CD14-positive monocyte (primary cell): ENCODE measurements at regions not wholly inside any gene's neighbourhood (a gene's known extent, or its start where the extent isn't known, plus 50 kb on each side); places are given as distances from the start of the nearest gene placed in this dataset.

Experiments
- DNase-seq, 3 donors: peaks; one replicate each; pipeline ENCODE4 v3.0.0-alpha.2; 2011 to 2022
- H2AFZ ChIP-seq: 2 replicates; pipeline ENCODE4 v1.6.0; 2012; ENCODE audit warnings: mild to moderate bottlenecking, low read depth, low read length, inconsistent platforms; ENCODE audit not compliant: insufficient read depth, poor library complexity, severe bottlenecking
- H3K27ac ChIP-seq, 2 donors: 1 replicate in 1 of 2; 2 replicates in 1 of 2; pipeline ENCODE4 v1.5.1; 2012 to 2013; ENCODE audit warnings: low read length in 2 of 2, control low read depth in 1 of 2, inconsistent platforms in 1 of 2, low read depth in 1 of 2, mild to moderate bottlenecking in 1 of 2
- H3K27me3 ChIP-seq, 2 donors: one replicate each; pipeline versions ENCODE4 v1.6.0 to v1.6.1; 2011 to 2013; ENCODE audit warnings: low read length in 2 of 2; ENCODE audit not compliant: control insufficient read depth in 2 of 2, insufficient read depth in 2 of 2
- H3K36me3 ChIP-seq, 2 donors: replicated peaks in 1 of 2; 1 replicate in 1 of 2; 2 replicates in 1 of 2; pipeline versions ENCODE4 v1.5.1 to v1.6.1; 2012 to 2013; ENCODE audit warnings: low read length in 2 of 2, control low read depth in 1 of 2, inconsistent platforms in 1 of 2, mild to moderate bottlenecking in 1 of 2; ENCODE audit not compliant: insufficient read depth in 2 of 2, control insufficient read depth in 1 of 2
- H3K4me1 ChIP-seq, 2 donors: 1 replicate in 1 of 2; 2 replicates in 1 of 2; pipeline versions ENCODE4 v1.5.1 to v1.6.1; 2012 to 2013; ENCODE audit warnings: low read length in 2 of 2, control low read depth in 1 of 2, inconsistent platforms in 1 of 2, mild to moderate bottlenecking in 1 of 2, moderate library complexity in 1 of 2; ENCODE audit not compliant: insufficient read depth in 2 of 2, control insufficient read depth in 1 of 2
- H3K4me2 ChIP-seq: replicated peaks from 2 replicates; pipeline ENCODE3; 2012; ENCODE audit warnings: low read length, moderate library complexity, mild to moderate bottlenecking; ENCODE audit not compliant: poor library complexity, severe bottlenecking; ENCODE audit errors: extremely low read depth
- H3K4me3 ChIP-seq, 3 experiments: fragments of 200-600 bp in 1 of 3; sonication (generic) in 1 of 3; replicated peaks in 1 of 3; 1 replicate in 2 of 3; 2 replicates in 1 of 3; pipeline ENCODE4 v1.5.1; 2011 to 2013; ENCODE audit warnings: low read length in 3 of 3, mild to moderate bottlenecking in 3 of 3, control low read depth in 2 of 3, low read depth in 2 of 3, inconsistent platforms in 1 of 3, moderate library complexity in 1 of 3
- H3K79me2 ChIP-seq: 2 replicates; pipeline ENCODE4 v1.6.0; 2012; ENCODE audit warnings: mild to moderate bottlenecking, control low read depth, inconsistent platforms, low read length, moderate library complexity; ENCODE audit not compliant: insufficient read depth
- H3K9ac ChIP-seq: 2 replicates; pipeline ENCODE4 v1.6.0; 2017; ENCODE audit warnings: low read length, mild to moderate bottlenecking; ENCODE audit not compliant: insufficient read depth, poor library complexity, severe bottlenecking
- H3K9me3 ChIP-seq, 2 donors: replicated peaks in 1 of 2; 1 replicate in 1 of 2; 2 replicates in 1 of 2; pipeline versions ENCODE4 v1.5.1 to v1.6.1; 2012 to 2013; ENCODE audit warnings: low read length in 2 of 2, control low read depth in 1 of 2; ENCODE audit not compliant: control insufficient read depth in 1 of 2, insufficient read depth in 1 of 2
- H4K20me1 ChIP-seq: 2 replicates; pipeline ENCODE4 v1.6.0; 2012; ENCODE audit warnings: mild to moderate bottlenecking, low read length, control low read depth, moderate library complexity; ENCODE audit not compliant: insufficient read depth
- H3K27ac Mint-ChIP-seq, 7 donors: one replicate each; pipeline ENCODE4 v1.8.0; 2020; ENCODE audit warnings: mild to moderate bottlenecking in 7 of 7, mixed read lengths in 7 of 7, moderate library complexity in 6 of 7, inconsistent platforms in 2 of 7
- H3K27me3 Mint-ChIP-seq, 3 donors: one replicate each; pipeline ENCODE4 v1.8.0; 2021 to 2022; ENCODE audit warnings: low read depth in 3 of 3, mild to moderate bottlenecking in 3 of 3, mixed read lengths in 3 of 3, moderate library complexity in 3 of 3, inconsistent platforms in 1 of 3
- H3K36me3 Mint-ChIP-seq, 2 donors: one replicate each; pipeline ENCODE4 v1.8.0; 2020; ENCODE audit warnings: mixed read lengths in 2 of 2, inconsistent platforms in 1 of 2, mild to moderate bottlenecking in 1 of 2
- H3K4me1 Mint-ChIP-seq: one replicate; pipeline ENCODE4 v1.8.0; 2020; ENCODE audit warnings: mild to moderate bottlenecking, mixed read lengths
- H3K4me3 Mint-ChIP-seq, 2 donors: one replicate each; pipeline ENCODE4 v1.8.0; 2020; ENCODE audit warnings: mild to moderate bottlenecking in 2 of 2, mixed read lengths in 2 of 2, moderate library complexity in 1 of 2
- H3K9me3 Mint-ChIP-seq, 7 donors: one replicate each; pipeline ENCODE4 v1.8.0; 2020 to 2022; ENCODE audit warnings: mixed read lengths in 7 of 7, mild to moderate bottlenecking in 6 of 7, moderate library complexity in 6 of 7, inconsistent platforms in 2 of 7
- CTCF ChIP-seq: fragments of 200-600 bp; IDR thresholded peaks from one replicate; pipeline ENCODE4 v1.8.0; 2022; ENCODE audit warnings: antibody characterized with exemption, mild to moderate bottlenecking
- WGBS: methylation state at CpG from one replicate; pipeline ENCODE4 v1.1.5; 2013; ENCODE audit warnings: missing lambda C conversion rate; ENCODE audit not compliant: insufficient coverage; 5-methylcytosine and 5-hydroxymethylcytosine counted together
- intact Hi-C, 2 donors: fragments of 100-400 bp; cut with micrococcal nuclease; formaldehyde crosslinking; loops; one replicate each; pipeline versions ENCODE4 v1.15.0 to v1.15.1; 2023

- H3K27me3 Mint-ChIP-seq = peaks cover 2 to 23% (median 19%) of the 10 kb centered on the region in 3 donors
- no peaks in the 10 kb centered on the region for H3K27me3 ChIP-seq
- 55% methylated on average over 2 of the region's 4 CpGs for WGBS
These were observed 464.5 kb downstream of the MATN1 start for GRCh38 chr1:30258876-30259275.

GRCh38 chr1:30258471-30258870, 464.9 kb downstream of the MATN1 start:
- no peaks in the 10 kb centered on the region for H3K9me3 ChIP-seq
- intact Hi-C loops = no loop called here
- no peak for TF ChIP-seq CTCF
- no peak overlapping the region for H3K4me3 ChIP-seq
- H4K20me1 ChIP-seq = no peaks in the 10 kb centered on the region
- no peak for DNase-seq
- no peaks in the 10 kb centered on the region for H3K36me3 Mint-ChIP-seq
- peaks cover 0 to 6% (median 0%) of the 10 kb centered on the region in 7 donors for H3K9me3 Mint-ChIP-seq
- H3K27ac ChIP-seq = no peak overlapping the region
- H3K27ac Mint-ChIP-seq = no peak overlapping the region
- no peak overlapping the region for H2AFZ ChIP-seq
- H3K4me2 ChIP-seq = no peak overlapping the region
- no peaks in the 10 kb centered on the region for H3K79me2 ChIP-seq
- H3K27me3 Mint-ChIP-seq = peaks cover 2 to 23% (median 19%) of the 10 kb centered on the region in 3 donors
- no peak overlapping the region for H3K4me3 Mint-ChIP-seq
- H3K9ac ChIP-seq = no peak overlapping the region
- no peaks in the 10 kb centered on the region for H3K27me3 ChIP-seq
- H3K4me1 Mint-ChIP-seq = no peaks in the 10 kb centered on the region
- no peaks in the 10 kb centered on the region for H3K4me1 ChIP-seq
- H3K36me3 ChIP-seq = no peaks in the 10 kb centered on the region
- 75% methylated on average over 2 of the region's 6 CpGs for WGBS

More at GRCh38 chr1:30258876-30259275, 464.5 kb downstream of the MATN1 start:
- Histone ChIP-seq H3K4me3 (no peak overlapping the region), H3K4me2 (no peak overlapping the region), H4K20me1 (no peaks in the 10 kb centered on the region), H3K4me1 (no peaks in the 10 kb centered on the region), H3K9ac (no peak overlapping the region), H3K36me3 (no peaks in the 10 kb centered on the region), H3K9me3 (no peaks in the 10 kb centered on the region), H3K79me2 (no peaks in the 10 kb centered on the region), H2AFZ (no peak overlapping the region), H3K27ac (no peak overlapping the region)
- Mint-ChIP-seq H3K9me3 (peaks cover 0 to 6% (median 0%) of the 10 kb centered on the region in 7 donors), H3K36me3 (no peaks in the 10 kb centered on the region), H3K4me1 (no peaks in the 10 kb centered on the region), H3K27ac (no peak overlapping the region), H3K4me3 (no peak overlapping the region)
- no peak for TF ChIP-seq CTCF
- DNase-seq = no peak
- intact Hi-C loops = no loop called here
